Esophagus squamous epithelium (tissue), 5 donors: ENCODE measurements at regions not wholly inside any gene's neighbourhood (a gene's known extent, or its start where the extent isn't known, plus 50 kb on each side); places are given as distances from the start of the nearest gene placed in this dataset.

Source experiments
- DNase-seq: peaks from one replicate; lab custom pipeline; 2025; lab: John Stamatoyannopoulos, UW
- H3K27ac ChIP-seq, 4 donors: fragments of 200-600 bp; sonication (generic); one replicate each; pipeline ENCODE4 v1.5.1; 2016 to 2019; ENCODE audit warnings: mild to moderate bottlenecking in 1 of 4
- H3K27me3 ChIP-seq, 4 donors: fragments of 200-600 bp; sonication (generic); 1 replicate in 3 of 4; 2 replicates in 1 of 4; pipeline versions ENCODE4 v1.5.1 to v1.6.0; 2017 to 2021; ENCODE audit warnings: antibody characterized with exemption in 1 of 4
- H3K36me3 ChIP-seq, 3 donors: fragments of 200-600 bp; sonication (generic); one replicate each; pipeline ENCODE4 v1.5.1; 2016 to 2019
- H3K4me1 ChIP-seq, 3 donors: fragments of 200-600 bp; sonication (generic); one replicate each; pipeline ENCODE4 v1.5.1; 2017 to 2019
- H3K4me3 ChIP-seq, 4 donors: fragments of 200-600 bp; sonication (generic); 1 replicate in 3 of 4; 2 replicates in 1 of 4; pipeline ENCODE4 v1.5.1; 2016 to 2019; ENCODE audit warnings: mild to moderate bottlenecking in 2 of 4, moderate library complexity in 1 of 4
- H3K9me3 ChIP-seq, 3 donors: fragments of 200-600 bp; sonication (generic); one replicate each; pipeline ENCODE4 v1.5.1; 2016 to 2019
- POLR2A ChIP-seq, 4 donors: fragments of 450-650 bp; IDR thresholded peaks; one replicate each; pipeline ENCODE4 v1.6.1; 2017; ENCODE audit warnings: antibody characterized with exemption in 4 of 4, mild to moderate bottlenecking in 4 of 4, moderate library complexity in 3 of 4
- WGBS, 2 donors: methylation state at CpG; one replicate each; pipeline ENCODE4 v1.1.5; 2018; 5-methylcytosine and 5-hydroxymethylcytosine counted together
- intact Hi-C: fragments of 100-400 bp; cut with DNase I; formaldehyde crosslinking; loops from one replicate; pipeline ENCODE4 v1.15.0; 2022
- TF ChIP-seq, protein P1 (sequence below), 6 experiments: fragments of 450-650 bp in 4 of 6; fragments of 200-600 bp in 2 of 6; sonication (generic) in 2 of 6; IDR thresholded peaks; one replicate each; pipeline ENCODE4 v1.5.1; 2016 to 2019; ENCODE audit warnings: antibody characterized with exemption in 6 of 6, mild to moderate bottlenecking in 4 of 6, moderate library complexity in 4 of 6
- donor health status: DM: yes; HTN: yes; CAD: no.

DNA sequence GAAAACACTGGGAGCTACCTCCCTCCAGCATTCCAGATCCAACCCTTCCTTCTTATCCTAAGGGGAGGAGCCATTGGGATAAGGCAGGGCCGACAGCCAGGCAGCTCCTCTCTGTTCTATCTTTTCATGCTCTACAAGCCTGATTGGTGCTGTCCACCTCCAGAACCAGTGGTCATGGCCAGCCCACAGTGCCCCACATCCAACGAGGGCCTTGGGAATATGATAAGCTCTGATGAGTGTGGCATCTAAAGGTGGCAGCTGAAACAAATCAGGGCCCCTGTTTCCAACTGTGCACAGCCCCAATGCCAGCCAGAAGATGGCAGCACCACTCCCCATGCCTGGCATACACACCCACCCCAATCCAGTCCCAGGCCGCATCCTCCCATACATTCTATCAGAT lies 329.3 kb downstream of the C1D start:
- Histone ChIP-seq H3K4me3 (no peak overlapping the region), H3K27me3 (no peaks in the 10 kb centered on the region), H3K9me3 (no peaks in the 10 kb centered on the region), H3K36me3 (no peaks in the 10 kb centered on the region), H3K4me1 (no peaks in the 10 kb centered on the region), H3K27ac (no peak overlapping the region)
- no peak for TF ChIP-seq POLR2A (IDR thresholded peaks at IDR 0.05)
- TF ChIP-seq, protein P1, sequence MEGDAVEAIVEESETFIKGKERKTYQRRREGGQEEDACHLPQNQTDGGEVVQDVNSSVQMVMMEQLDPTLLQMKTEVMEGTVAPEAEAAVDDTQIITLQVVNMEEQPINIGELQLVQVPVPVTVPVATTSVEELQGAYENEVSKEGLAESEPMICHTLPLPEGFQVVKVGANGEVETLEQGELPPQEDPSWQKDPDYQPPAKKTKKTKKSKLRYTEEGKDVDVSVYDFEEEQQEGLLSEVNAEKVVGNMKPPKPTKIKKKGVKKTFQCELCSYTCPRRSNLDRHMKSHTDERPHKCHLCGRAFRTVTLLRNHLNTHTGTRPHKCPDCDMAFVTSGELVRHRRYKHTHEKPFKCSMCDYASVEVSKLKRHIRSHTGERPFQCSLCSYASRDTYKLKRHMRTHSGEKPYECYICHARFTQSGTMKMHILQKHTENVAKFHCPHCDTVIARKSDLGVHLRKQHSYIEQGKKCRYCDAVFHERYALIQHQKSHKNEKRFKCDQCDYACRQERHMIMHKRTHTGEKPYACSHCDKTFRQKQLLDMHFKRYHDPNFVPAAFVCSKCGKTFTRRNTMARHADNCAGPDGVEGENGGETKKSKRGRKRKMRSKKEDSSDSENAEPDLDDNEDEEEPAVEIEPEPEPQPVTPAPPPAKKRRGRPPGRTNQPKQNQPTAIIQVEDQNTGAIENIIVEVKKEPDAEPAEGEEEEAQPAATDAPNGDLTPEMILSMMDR (IDR thresholded peaks at IDR 0.05), result peak in 2 of 6 experiments; percentile 18 to 60
- intact Hi-C loops, result no loop called here
- WGBS, 2 donors, result 40 to 45% methylated on average over 2 to 3 of the region's 3 CpGs
- no peak for DNase-seq

DNA sequence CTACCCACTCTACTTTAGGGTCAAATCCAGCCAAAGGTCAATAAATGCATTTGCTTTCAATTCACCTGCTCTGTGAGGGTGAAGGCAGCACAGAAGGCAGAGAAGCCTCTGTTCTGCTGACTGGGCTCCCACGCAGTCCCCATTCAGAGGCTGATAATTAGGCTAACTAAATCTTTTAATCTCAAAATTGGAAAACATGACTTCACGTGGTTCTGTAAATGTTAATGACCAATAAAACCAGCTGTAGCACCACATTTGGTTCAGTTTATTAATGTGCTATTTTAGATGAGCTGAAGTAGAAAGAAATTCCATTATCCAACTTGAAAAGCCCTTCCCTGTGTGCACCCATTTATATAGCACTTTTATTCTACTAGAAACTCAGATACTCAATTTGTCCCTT lies 310.6 kb downstream of the C1D start:
- Histone ChIP-seq H3K36me3 (no peaks in the 10 kb centered on the region), H3K4me3 (no peak overlapping the region), H3K4me1 (no peaks in the 10 kb centered on the region), H3K27me3 (no peaks in the 10 kb centered on the region), H3K9me3 (no peaks in the 10 kb centered on the region), H3K27ac (no peak overlapping the region)
- TF ChIP-seq, protein P1 (IDR thresholded peaks at IDR 0.05), result no peak
- no peak for TF ChIP-seq POLR2A (IDR thresholded peaks at IDR 0.05)
- DNase-seq, result no peak
- intact Hi-C loops, result no loop called here
- 63 to 81% methylated on average over 2 of the region's 2 CpGs for WGBS, 2 donors

DNA sequence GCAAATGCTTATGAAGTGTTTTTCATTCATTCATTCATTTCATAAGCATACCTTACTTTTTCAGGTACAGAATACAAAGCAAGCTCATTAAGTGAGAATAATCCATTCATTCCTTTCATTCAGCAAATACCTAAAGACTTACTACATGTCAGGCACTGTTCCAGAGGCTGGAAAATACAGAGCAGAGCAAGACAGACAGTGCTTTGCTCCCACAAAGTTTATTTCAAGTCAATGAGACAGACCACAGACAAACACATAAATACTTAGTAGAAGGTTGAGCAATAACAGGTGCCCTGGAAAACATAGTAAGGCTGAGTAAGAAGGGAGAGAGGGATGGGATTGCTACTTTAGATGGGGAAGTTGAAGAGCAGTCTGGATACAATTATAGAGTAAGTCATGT lies 309.8 kb downstream of the C1D start:
- no peak overlapping the region for H3K27ac ChIP-seq
- TF ChIP-seq POLR2A (IDR thresholded peaks at IDR 0.05), result no peak
- TF ChIP-seq, protein P1 (IDR thresholded peaks at IDR 0.05), result no peak
- no peaks in the 10 kb centered on the region for H3K36me3 ChIP-seq
- no peaks in the 10 kb centered on the region for H3K9me3 ChIP-seq
- no peaks in the 10 kb centered on the region for H3K27me3 ChIP-seq
- no peak for DNase-seq
- intact Hi-C loops, result no loop called here
- no peak overlapping the region for H3K4me3 ChIP-seq
- H3K4me1 ChIP-seq, result no peaks in the 10 kb centered on the region

DNA sequence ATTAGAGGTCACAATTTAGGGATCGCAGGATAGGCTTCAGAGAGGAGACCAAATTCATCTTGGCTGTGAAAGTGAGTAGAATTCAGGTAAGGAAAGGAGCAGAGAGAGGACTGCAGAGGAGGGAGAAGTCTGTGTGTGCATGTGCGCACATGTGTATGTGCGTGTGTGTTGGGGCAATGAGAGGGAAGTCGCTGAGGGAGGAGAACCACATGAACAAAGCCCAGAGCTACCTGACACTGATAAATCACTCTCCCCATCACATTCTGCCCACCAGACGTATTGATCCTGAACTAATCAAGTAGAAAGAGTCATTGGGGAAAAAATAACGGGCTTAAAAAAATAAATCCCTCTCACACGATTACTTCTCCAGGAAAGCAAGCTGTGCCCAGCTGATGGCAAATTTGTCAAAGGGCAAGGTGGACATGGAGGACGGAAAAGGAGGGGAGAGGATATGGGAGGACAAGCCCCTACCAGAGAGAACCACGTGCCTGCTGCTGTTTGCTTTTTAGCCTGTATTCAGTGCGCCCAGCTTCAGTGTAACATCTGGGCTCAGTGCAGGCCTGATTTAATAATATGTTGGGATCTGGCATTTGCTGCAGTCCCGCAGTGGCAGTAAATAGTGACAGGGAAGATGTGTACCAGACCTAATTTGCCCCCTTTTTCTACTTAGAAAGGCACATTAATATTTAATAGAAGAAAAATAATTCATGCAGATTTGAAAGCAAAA lies 307.5 kb downstream of the C1D start:
- WGBS, 2 donors, result 74 to 77% methylated on average over 11 of the region's 11 CpGs

DNA sequence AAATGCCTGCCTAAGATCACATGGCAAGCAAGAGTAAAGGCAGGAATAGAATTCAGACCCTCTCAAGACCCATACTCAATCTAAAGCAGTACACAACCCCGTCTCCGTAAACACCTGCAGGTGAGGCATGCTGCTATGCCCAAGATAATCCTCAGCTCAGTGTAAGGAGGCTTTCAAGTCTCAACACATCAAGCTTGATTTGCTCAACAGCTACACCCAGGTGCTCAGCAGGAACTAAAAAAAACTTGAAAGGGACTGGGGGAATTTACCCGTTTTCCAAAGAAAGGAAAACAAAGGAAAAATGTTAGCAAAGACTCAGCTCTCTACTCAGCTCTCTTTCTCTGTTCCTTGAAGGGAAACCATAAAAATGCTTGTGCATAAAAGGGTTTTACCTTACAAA lies 301.8 kb downstream of the C1D start:
- DNase-seq, result no peak
- intact Hi-C loops, result no loop called here

More for the DNA sequence above, 307.5 kb downstream of the C1D start:
- Histone ChIP-seq H3K4me1 (peaks cover 0 to 1% (median under 1%) of the 10 kb centered on the region in 3 donors), H3K4me3 (no peak overlapping the region), H3K9me3 (no peaks in the 10 kb centered on the region), H3K36me3 (no peaks in the 10 kb centered on the region), H3K27me3 (no peaks in the 10 kb centered on the region), H3K27ac (no peak overlapping the region)
- DNase-seq, result no peak
- TF ChIP-seq, protein P1 (IDR thresholded peaks at IDR 0.05), result no peak
- TF ChIP-seq POLR2A (IDR thresholded peaks at IDR 0.05), result no peak
- intact Hi-C loops, result no loop called here

More for the DNA sequence above, 301.8 kb downstream of the C1D start:
- Histone ChIP-seq H3K4me3 (no peak overlapping the region), H3K9me3 (no peaks in the 10 kb centered on the region), H3K36me3 (no peaks in the 10 kb centered on the region), H3K27ac (no peak overlapping the region), H3K4me1 (peaks cover 0 to 12% (median 5%) of the 10 kb centered on the region in 3 donors), H3K27me3 (no peaks in the 10 kb centered on the region)
- WGBS, 2 donors, result 35 to 41% methylated on average over 3 of the region's 3 CpGs
- TF ChIP-seq POLR2A (IDR thresholded peaks at IDR 0.05), result no peak
- TF ChIP-seq, protein P1 (IDR thresholded peaks at IDR 0.05), result no peak
